GM15510 (cell line): ENCODE measurements at regions not wholly inside any gene's neighbourhood (a gene's known extent, or its start where the extent isn't known, plus 50 kb on each side); places are given as distances from the start of the nearest gene placed in this dataset.

ENCODE experiments used
- POLR2A ChIP-seq: IDR thresholded peaks from 3 replicates; pipeline ENCODE4 v1.6.1; 2011; ENCODE audit warnings: borderline replicate concordance; ENCODE audit not compliant: insufficient read length; ENCODE audit errors: extremely low read depth

DNA sequence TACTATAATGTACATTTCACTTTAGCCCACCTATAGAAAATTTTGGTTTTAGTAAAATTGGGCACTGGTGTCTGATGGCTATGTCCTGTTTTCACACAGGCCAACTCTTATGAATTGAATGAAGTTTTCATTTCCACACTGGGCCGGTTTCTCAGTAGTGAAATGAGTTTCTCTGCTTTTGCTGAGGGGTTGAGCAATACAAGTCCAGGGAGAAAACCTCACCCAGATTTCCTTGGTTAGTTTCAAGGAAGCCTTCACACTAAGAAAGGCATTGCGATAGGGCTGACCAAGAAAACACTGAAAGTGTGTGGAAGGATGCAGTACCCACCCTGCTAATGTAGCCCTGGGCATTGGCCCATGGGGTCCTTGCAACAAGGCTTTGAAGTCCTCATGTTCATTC is 331.5 kb upstream of the CFAP20DC start:
- no peak for TF ChIP-seq POLR2A

DNA sequence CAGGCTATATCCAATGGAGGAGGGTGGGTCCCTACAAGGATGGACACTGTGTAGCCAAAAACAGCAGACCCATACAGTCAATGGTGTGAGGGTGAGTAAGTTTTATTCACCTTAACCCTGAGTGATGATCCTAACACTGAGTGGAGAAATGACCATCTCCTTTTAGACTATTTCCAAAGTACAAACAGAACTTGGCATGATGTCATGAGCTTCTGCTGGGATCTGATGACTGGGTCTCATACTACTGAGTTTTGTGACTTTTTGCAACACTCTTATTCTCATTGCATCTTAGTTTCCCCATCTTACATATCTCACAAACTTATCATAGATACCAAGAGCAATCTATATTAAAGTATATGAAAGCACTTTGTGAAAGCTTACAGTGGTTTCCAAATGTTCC is 330.3 kb upstream of the CFAP20DC start:
- TF ChIP-seq POLR2A, result no peak

DNA sequence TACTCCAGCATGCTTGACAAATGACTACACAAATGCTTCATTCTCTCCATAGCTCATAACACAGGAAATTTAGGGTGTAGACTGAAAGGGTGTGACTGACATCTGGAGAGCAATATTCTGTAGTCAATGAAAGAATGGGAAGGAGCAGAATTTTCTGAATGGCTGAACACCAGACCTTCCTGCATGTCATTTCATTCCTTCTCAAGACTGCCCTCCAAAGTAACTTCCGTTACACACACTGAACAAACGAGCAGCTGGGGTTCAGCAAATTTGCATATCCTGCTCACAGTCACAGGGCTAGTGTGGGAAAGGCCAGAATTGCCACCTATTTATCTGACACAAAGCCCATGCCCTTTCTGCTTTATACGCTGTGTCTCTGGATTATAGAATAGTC is 325.0 kb upstream of the CFAP20DC start:
- TF ChIP-seq POLR2A, result no peak

DNA sequence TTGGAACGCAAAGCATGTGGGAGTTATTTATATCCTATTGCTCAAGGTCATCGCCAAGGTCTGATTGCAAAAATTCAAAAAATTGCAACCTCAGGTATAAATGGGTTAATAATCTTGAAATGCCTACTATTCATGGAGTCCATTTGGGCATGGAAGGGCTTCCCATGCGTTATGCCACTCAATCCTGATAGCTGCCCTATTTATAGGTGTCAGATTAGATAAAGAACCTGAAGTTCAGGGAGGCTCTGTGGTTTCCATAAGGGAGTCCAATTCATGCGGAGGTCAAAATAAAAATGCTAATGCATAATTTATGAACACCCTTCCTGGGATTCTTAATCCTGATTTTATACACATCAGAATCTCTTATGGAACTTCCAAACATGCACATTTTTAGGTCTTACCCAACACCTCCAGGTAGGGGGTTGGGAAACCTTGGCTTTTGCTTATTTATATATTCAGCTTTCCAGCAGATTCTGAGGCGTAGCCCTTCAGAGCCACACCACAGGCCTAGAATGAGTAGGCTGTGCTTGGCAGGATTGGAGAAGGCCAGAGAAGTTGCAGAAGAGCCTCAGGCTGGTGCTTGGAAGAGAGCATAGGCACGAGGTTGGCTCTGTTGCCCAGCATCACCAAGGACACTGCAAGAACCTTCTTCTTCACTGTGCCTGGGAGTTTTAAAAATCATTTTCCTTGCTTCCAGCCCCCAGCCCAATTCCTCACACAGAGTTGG is 324.4 kb upstream of the CFAP20DC start:
- no peak for TF ChIP-seq POLR2A

DNA sequence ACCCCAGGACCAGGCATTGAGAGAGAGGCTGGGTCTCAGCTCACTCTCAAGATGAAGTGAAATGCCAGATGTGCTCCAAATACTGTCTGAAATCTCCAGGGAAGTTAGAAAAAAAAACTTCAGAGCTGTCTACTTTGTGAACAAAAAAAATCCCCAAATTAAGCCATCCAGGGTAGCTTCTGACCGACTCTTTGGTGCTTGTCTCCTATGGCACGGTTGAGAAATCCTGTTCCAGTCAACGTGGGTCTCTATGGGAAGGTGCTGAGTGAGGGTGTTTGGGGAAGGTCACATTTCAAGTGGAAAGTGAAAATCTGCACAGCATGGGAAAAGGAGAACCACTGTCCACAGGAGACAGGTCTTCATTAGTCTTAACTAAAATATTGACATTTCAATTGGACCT is 322.5 kb upstream of the CFAP20DC start:
- TF ChIP-seq POLR2A, result no peak

DNA sequence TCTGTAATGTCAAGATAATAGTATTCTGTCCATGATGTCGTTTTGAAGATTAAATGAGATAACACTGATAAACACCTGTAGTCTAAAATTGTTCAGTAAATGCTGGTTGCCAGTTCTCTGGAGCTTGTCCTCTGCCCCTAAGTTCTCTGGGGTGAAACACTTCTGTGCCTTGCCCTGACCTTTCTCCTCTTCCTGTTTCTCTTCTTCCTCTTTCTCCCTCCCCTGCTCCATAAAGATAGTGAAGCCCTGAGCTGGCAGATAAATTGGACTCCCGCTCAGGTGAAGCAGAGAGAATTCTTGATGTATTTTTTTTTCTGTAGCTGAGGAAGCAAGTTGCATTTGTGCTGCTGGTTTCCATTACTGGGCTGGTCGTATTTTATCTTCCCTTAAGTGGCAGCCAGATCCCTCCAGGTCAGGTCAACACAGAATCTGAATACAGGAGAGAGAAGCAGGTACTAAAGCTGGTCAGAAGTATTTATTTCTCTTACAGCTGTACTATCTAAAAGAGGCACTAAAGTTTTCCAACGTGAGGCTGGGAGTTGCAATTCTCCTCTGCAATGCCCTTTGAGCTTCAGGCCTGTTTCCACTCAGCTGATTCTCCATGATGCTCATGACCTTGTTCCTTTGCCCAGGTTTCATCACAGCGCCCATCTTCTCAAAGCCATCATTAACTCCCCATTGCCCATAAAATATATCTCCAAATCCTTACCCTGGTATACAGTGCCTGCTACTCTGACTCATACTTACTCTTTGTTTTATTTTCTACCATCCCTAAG is 319.3 kb upstream of the CFAP20DC start:
- TF ChIP-seq POLR2A, result no peak

DNA sequence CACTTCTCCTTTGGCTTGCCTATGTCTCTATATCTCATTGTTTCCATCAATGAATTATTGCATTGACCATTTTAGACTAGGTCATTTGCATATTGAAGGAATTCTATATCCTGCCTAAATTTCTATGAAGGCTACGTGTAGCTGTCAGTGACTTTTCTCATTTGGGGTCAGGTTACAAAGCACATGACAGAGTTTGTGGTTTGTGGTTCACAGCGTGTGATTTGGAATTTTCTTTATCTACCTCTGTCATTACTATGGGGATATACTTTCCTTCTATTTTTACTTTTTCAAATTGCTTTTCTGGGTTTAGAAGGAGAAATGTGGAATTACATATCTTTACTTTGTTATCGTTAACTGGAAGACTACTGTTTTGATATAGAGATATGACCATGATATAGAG is 317.3 kb upstream of the CFAP20DC start:
- no peak for TF ChIP-seq POLR2A

DNA sequence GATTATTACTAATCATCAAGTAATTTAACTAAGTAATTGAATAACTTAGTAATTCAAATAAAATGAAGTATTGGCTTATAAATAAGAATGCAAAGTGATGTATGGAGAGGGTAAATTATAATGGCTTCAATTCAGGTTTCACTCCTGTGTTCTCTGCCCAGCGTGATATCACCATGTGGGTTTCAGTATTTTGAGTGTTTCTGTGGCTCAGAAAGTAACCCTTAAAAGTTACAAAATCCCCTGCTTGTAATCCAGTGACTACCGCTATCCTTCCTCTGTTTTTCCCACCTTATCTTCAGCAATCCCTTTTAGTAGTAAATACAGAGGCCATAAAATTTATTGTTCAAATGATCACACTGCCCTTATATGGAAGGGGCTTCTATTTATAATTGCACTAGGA is 316.4 kb upstream of the CFAP20DC start:
- no peak for TF ChIP-seq POLR2A

DNA sequence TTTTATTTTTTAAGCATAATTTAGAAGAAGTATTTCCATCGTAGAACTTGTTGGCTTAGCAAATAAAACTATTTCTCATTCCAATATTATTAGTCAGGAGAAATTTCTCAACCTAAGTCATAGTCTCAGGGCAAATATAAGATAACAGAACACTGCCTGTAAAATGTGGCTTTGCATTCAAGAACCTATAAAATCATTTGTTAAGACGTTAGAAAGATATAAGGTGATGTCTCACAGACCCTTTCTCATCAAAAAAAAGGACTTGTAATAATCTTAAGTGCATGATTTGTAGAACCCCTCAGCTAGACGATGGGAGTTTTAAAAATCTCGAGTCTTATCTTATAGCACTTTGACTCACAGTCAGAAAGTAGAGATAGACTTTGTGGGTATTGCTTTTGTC is 314.7 kb upstream of the CFAP20DC start:
- TF ChIP-seq POLR2A, result no peak

DNA sequence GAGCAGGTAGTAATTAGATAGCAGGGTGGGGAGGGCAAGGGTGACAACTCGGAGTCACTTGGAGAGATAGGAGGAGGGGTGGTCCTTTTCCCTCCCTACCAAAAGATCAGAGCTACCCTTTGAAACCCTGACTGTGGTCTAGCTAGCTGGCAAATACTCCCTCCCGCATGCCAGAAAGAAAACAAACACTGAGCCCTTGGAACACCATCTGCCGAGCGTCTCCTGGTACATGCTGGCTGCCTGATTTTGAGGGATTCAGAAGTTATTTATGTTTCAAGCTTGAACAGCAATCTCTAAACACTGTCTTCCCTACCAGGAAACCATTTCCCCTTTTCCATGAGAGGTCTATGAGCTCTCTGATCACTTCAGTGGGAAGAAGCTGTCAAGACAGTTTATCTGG is 291.6 kb upstream of the CFAP20DC start:
- no peak for TF ChIP-seq POLR2A

DNA sequence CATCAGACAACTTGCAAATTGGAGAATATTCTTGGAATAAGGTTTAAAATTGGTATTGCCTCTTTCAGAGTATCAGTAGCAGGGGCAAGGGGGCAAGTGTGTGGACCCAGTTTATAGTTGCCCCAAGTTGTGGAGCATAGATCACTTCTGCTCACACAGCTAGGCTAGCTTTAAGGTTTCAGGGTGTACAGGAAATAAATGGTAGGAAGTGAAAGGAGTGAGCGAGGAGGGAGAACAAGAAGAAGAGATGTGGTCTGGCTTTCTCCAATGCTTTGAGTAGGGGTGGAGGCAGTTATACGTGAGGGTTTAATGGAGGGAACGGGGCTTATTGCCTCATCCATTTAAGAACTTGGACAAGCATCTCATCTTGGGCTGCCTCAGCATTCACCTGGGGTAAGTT is 290.0 kb upstream of the CFAP20DC start:
- no peak for TF ChIP-seq POLR2A

DNA sequence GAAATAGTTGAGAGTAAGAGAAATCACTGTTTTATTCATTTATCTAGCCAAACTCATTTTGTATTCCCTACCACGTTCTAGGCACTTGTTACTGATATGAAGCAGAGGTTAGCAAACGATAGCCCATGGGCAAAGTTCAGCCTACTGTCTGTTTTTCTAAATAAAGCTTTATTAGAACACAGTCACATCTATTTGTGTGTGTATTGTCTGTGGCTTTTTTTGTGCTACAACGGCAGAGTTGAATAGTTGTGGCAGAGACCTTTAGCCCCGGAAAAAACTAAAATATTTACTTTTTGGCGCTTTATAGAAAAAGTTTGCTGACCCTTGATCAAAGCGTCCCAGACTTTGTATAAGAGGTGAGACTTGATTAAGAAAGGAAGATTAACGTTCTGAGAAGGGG is 289.1 kb upstream of the CFAP20DC start:
- no peak for TF ChIP-seq POLR2A

DNA sequence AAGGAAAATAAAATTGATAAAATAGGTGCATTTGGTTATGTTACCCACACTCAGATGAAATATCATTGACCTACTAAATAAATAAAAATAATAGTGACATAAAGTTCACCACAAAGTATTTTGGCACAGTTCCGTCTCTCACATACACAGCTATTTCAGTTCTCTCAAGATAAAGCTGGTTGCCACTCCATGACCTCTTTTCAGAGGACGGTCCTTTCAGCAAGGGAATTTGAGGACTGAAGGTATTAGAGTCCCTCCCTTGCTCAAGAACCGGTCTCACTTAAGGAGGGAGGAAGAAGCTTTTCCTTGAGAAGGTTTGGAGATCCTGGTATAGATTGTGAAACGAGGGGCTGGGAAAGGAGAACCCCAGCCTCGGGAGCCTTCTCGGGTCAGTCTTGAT is 285.5 kb upstream of the CFAP20DC start:
- no peak for TF ChIP-seq POLR2A

DNA sequence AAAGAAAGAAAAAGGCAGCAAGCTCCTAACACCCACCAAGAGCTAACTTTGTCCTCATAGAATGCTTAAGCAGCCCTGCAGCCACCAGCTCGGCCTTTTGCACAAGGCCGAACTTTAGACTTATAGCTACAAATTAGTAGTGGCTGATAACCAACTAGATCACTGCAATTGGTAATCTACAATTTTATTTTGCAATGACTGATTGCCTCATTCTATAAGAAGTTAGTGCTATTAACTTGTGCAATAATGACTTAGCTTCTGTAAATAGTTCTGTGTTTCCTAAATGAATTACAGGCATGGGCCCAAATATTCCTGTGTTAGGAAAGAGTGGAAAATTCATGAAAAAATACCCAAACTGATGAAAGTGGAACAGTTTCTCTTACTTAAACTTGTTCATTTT is 284.8 kb upstream of the CFAP20DC start:
- no peak for TF ChIP-seq POLR2A

DNA sequence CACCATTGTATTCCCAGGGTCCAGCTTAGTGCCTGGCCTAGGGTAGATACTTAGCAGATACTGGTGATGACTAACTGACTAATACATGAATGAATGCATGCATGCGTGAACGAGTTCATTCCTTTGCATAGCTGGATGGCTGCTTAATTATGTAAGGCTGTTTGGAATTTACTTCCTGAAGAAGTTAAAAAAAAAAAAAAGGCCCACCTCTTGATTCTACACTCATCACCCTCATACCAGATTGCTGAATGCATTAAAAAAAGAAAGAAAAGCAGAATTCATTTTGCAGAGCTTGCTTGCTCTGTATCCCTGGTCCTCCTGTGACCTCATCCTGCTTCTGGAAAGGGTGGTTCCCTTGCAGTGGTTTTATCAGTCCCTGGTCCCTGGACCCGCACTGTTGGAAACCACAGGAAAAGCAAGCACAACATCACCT is 277.6 kb upstream of the CFAP20DC start:
- TF ChIP-seq POLR2A, result no peak
